RPMI8226 (cell line): ENCODE measurements at regions not wholly inside any gene's neighbourhood (a gene's known extent, or its start where the extent isn't known, plus 50 kb on each side); places are given as distances from the start of the nearest gene placed in this dataset.

ENCODE experiments used
- DNase-seq: peaks from one replicate; pipeline ENCODE4 v3.0.0-alpha.2; 2015

GRCh38 chr13:40440990-40441820 is 225.2 kb downstream of the FOXO1 start:
- DNase-seq, result no peak

DNA sequence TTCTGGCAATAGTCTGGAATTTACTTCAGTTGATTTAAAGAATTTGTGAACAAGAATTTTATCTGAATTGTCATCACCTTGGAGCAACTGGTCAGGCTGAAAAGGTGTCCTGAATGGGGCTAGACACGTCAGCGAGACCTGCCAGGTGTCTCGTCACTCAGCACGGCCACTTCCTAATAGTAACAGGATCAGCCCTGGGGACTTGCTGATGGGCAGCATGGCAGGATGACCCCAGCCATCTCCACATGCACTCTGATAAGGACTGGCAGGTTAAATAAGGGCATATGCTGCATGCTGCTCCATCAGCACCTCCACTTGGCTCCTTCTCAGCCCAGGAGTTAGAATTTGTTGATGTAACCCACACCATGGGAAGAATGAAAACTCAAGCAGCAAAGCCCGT is 224.2 kb downstream of the FOXO1 start:
- DNase-seq, result no peak

DNA sequence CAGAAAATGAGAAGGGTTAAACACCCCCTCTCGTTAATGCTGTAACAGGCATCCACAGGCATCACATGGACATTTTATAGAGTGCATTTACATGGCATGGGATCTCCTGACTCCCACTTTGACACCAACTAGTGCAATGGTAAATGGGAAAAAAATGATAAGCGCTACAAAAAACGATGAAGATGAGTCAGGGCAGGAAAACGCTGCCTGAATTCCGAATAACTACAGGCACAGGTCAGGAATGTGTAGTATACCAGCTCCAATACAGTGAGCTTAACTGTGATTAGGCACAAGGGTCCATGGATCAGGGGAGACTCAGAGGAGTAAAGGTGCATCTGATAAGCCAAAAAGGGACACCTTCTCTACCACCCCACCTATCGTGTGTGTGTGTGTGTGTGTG is 223.6 kb downstream of the FOXO1 start:
- DNase-seq, result no peak

GRCh38 chr13:40444241-40444640 is 222.2 kb downstream of the FOXO1 start:
- no peak for DNase-seq

DNA sequence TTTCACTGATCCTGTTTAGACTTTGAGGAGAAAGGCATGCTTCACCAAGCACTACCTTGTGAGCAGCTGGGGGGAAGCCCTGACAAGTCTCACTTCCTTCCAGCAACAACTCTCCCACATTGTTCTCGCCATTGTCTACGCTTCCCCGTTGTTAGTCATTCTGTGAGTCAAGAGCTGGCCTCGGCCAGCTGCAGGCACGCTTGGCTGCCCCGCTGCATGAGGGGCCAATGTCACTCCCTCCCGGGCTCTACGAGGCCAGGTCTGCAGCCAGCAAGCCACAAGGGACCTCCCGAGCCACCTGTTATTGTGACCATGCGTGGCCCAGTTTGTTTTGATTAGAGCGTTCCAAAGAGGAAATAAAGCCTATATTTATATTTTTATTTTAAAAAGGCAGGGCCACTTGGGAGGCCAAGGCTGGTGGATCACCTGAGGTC is 220.9 kb downstream of the FOXO1 start:
- DNase-seq, result peak; percentile 8

- no peak for DNase-seq
Measured at GRCh38 chr13:40446365-40446764, 220.1 kb downstream of the FOXO1 start.

- no peak for DNase-seq
Measured at GRCh38 chr13:40447857-40448256, 218.6 kb downstream of the FOXO1 start.

- DNase-seq, result no peak
Measured at GRCh38 chr13:40452038-40452666, 214.3 kb downstream of the FOXO1 start.

- DNase-seq, result no peak
Measured at GRCh38 chr13:40452741-40453334, 213.6 kb downstream of the FOXO1 start.

GRCh38 chr13:40453351-40454021 is 213.0 kb downstream of the FOXO1 start:
- no peak for DNase-seq

GRCh38 chr13:40456397-40456953 is 210.0 kb downstream of the FOXO1 start:
- DNase-seq, result no peak

- DNase-seq, result no peak
Measured at GRCh38 chr13:40456979-40457553, 209.4 kb downstream of the FOXO1 start.

- no peak for DNase-seq
Measured at GRCh38 chr13:40457929-40458719, 208.3 kb downstream of the FOXO1 start.

GRCh38 chr13:40458720-40458990 is 207.8 kb downstream of the FOXO1 start:
- no peak for DNase-seq

DNA sequence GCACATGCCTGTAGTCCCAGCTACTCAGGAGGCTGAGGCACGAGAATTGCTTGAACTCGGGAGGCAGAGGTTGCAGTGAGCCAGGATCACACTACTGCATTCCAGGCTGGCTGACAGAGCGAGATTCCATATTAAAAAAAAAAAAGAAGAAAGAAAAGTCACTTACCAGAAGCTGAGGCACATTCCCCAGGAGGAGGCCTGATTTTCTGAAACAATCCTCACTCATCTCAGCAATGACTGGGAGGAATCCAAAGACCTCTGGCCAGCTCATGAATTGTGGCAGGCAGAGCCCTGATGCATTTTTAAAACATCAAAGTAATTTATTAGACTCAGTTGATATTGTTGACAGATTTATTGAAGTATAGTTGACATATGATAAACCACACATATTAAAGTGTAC is 206.3 kb downstream of the FOXO1 start:
- no peak for DNase-seq

GRCh38 chr13:40464337-40465014 is 202.0 kb downstream of the FOXO1 start:
- DNase-seq, result no peak

DNA sequence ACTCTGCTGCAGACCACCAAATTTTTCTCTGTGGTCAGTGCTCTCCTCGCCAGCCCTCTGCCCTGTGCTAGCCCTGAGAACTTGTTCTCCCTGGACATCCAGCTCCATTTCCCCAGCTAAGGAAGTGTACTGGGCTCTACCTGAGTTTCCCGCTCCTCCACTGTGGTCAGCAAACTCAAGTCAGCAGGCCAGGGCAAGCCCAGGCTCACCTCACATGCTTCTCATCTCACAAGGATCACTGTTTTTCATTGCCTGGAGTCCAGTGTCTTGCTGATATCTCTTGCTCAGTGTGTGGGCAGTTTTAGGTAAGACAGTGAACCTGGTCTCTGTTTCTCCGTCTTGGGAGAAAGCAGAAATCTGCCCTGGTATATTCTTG is 201.4 kb downstream of the FOXO1 start:
- DNase-seq, result no peak

GRCh38 chr13:40466272-40466671 is 200.2 kb downstream of the FOXO1 start:
- no peak for DNase-seq

DNA sequence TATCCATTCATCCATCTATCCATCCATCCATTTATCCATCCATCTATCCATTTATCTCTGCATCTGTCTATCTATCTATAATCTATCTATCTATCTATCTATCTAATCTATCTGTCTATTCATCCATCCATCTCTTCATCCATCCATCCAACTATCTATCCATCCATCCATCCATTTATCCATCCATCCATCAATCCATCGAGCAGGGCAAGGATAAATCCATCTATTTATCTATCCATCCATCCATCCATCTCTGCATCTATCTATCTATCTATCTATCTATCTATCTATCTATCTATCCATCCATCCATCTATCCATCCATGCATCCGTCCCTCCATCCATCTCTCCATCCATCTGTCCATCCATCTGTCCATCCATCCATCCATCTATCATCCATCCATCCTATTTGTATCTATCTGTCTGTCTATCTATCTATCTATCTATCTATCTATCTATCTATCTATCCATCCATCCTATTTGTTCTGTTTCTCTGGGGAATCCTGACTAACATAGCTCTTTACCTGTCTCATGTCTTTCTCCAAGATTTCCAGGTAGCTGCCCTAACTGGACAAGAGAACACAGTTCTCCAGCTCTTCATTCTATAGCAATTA is 198.1 kb downstream of the FOXO1 start:
- no peak for DNase-seq

DNA sequence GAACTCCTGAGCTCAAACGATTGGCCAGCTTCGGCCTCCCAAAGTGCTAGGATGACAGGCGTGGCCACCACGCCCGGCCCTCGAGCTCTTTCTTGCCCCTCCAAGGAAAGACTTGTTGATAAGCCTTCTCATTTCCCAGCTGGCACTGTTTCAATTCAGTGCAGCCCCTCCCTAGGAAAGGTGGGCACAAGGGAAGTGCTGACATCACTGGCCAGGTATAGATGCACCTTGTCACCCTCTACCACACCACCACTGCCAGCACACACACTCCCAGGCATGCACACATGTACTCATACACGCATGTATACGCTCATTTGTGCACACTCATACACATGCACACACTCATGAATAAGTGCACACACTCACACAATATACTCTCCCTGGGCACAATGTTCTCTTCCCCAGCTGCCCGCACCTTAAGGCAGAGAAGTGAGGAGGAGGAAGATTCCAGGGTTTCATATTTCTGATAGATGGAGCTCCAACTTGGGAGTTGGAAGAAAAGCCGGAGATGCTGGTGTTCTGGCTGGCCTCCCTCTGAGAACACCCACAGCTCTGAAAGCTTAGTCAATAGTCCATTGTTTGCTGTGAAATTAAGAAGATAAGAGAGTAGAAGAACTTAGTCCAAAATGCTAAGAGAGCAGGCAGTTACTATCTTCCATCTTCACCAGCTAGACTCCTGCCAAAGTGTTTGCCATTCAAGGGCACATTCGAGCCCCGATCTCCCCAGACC is 196.7 kb downstream of the FOXO1 start:
- no peak for DNase-seq

DNA sequence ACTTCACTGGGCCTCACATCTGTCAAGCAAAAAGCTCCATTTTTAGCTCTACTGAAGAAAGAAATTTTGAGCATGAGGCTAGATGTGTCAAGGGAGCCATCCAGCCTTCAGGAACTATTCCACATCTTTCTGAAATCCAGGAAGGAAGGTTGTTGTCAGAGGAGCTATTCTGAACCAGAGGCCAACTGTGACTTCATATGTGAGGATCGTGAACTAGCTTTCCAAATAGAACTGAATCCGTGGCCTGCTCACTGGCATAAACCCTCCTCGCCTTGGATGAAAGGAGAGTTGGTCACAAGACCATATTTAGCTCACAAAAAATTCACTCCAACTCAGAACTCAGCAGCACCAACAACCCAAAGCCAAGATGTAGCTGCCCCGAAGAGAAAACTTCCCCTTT is 195.8 kb downstream of the FOXO1 start:
- DNase-seq, result no peak
